K562 (cell line): ENCODE measurements at regions not wholly inside any gene's neighbourhood (a gene's known extent, or its start where the extent isn't known, plus 50 kb on each side); places are given as distances from the start of the nearest gene placed in this dataset.

ENCODE experiments used
- GATA2 ChIP-seq: sonication (generic); formaldehyde crosslinking; IDR thresholded peaks from 2 replicates; pipeline ENCODE4 v1.4.0; 2020; ENCODE audit warnings: mild to moderate bottlenecking, missing genetic modification reagents
- HNRNPL ChIP-seq: fragments of 200-400 bp; formaldehyde crosslinking; IDR thresholded peaks from 2 replicates; pipeline ENCODE4 v1.6.1; 2017; ENCODE audit warnings: low read depth, mild to moderate bottlenecking, low read length
- TF ChIP-seq, protein P1 (sequence below), 3 experiments: IDR thresholded peaks in 2 of 3; conservative IDR thresholded peaks in 1 of 3; 2 replicates each; pipeline ENCODE4 v1.5.1; 2011 to 2012; ENCODE audit warnings: low read length in 3 of 3, mild to moderate bottlenecking in 3 of 3, control low read depth in 2 of 3, improper control_type of control experiment in 1 of 3, inconsistent platforms in 1 of 3, low read depth in 1 of 3, mixed read lengths in 1 of 3, moderate library complexity in 1 of 3; ENCODE audit not compliant: insufficient read depth in 2 of 3
- TF ChIP-seq, protein P2 (sequence below): fragments of 450-650 bp; IDR thresholded peaks from 2 replicates; pipeline ENCODE4 v1.6.1; 2016; ENCODE audit warnings: borderline replicate concordance

DNA sequence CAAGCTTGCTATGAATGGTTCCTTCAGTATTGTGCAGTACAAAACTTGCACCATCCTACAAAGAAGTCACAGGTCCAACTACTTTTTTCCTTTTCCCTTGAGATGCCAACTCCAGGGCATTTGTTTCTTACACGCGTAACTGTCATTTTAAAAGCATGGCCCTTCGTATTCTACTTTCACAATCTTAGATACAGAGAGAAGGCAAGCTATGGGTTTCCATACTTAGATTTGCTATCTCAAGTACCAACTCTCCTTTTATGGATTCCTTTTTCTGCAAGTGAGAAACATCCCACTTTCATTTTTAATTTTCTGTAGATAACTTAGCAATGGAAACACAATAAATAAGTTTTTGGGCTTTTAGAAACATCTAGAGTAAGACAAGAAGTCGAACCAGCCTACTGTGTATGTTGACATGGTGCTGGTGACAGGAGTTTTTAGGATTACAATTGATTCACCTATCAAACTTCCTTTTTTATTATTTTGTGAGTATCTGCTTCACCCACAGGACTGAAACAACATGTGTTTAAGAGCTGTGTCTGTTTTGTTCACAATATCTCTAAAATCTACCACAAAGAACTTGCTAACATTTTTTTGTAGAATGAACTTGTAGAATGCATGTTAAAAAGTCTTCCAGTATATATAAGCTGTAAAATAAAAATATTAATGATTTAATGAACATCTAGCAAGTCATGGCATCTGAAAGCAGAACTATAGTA, 124.1 kb downstream of the FAM174A start:
- TF ChIP-seq, protein P1, sequence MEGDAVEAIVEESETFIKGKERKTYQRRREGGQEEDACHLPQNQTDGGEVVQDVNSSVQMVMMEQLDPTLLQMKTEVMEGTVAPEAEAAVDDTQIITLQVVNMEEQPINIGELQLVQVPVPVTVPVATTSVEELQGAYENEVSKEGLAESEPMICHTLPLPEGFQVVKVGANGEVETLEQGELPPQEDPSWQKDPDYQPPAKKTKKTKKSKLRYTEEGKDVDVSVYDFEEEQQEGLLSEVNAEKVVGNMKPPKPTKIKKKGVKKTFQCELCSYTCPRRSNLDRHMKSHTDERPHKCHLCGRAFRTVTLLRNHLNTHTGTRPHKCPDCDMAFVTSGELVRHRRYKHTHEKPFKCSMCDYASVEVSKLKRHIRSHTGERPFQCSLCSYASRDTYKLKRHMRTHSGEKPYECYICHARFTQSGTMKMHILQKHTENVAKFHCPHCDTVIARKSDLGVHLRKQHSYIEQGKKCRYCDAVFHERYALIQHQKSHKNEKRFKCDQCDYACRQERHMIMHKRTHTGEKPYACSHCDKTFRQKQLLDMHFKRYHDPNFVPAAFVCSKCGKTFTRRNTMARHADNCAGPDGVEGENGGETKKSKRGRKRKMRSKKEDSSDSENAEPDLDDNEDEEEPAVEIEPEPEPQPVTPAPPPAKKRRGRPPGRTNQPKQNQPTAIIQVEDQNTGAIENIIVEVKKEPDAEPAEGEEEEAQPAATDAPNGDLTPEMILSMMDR (IDR thresholded peaks at IDR 0.05 in 2 of 3, conservative IDR thresholded peaks at IDR 0.05 in 1 of 3; ENCODE audit: insufficient read depth in 2 of 3, low read depth in 1 of 3, low read length in 3 of 3) = no peak
- TF ChIP-seq GATA2 (CRISPR knock-in tag) = no peak
- TF ChIP-seq HNRNPL = no peak
- TF ChIP-seq, protein P2, sequence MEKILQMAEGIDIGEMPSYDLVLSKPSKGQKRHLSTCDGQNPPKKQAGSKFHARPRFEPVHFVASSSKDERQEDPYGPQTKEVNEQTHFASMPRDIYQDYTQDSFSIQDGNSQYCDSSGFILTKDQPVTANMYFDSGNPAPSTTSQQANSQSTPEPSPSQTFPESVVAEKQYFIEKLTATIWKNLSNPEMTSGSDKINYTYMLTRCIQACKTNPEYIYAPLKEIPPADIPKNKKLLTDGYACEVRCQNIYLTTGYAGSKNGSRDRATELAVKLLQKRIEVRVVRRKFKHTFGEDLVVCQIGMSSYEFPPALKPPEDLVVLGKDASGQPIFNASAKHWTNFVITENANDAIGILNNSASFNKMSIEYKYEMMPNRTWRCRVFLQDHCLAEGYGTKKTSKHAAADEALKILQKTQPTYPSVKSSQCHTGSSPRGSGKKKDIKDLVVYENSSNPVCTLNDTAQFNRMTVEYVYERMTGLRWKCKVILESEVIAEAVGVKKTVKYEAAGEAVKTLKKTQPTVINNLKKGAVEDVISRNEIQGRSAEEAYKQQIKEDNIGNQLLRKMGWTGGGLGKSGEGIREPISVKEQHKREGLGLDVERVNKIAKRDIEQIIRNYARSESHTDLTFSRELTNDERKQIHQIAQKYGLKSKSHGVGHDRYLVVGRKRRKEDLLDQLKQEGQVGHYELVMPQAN = no peak
